ENCODE measurements at regions not wholly inside any gene's neighbourhood (a gene's known extent, or its start where the extent isn't known, plus 50 kb on each side); places are given as distances from the start of the nearest gene placed in this dataset.

DNA sequence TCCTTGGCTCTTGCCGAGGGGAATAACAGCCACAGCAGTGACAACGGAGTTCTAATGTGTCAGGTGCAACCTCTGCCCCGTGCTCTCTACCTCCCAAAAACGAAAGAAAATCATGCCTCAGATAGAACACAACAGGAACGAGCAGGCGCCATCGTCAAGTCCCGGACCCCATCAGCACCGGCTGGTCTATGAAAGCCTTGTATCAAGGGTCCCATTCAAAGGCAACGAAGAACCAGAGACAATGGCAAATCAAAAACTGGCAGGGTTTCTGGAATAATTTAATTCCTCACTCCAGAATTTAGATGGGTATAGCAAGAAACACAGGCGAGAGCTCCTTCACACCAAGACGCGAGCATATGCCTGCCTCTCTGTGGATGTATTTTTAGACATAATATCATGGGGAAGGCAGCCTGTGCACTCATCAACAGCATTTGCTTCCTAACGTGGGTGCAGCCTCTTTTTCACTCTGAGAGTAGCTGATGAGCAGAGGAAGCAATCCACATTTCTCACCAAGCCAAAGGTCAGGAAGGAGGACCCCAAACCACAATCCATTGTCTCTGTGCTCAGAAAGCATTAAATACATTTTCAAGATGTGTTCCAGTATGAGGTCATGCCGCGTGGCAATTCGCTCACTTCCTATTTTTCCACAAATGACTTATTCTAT lies 193.4 kb upstream of the BLID start:
- DNase-seq: no peak

GRCh38 chr11:122308226-122308625 lies 192.2 kb upstream of the BLID start:
- DNase-seq: no peak

DNA sequence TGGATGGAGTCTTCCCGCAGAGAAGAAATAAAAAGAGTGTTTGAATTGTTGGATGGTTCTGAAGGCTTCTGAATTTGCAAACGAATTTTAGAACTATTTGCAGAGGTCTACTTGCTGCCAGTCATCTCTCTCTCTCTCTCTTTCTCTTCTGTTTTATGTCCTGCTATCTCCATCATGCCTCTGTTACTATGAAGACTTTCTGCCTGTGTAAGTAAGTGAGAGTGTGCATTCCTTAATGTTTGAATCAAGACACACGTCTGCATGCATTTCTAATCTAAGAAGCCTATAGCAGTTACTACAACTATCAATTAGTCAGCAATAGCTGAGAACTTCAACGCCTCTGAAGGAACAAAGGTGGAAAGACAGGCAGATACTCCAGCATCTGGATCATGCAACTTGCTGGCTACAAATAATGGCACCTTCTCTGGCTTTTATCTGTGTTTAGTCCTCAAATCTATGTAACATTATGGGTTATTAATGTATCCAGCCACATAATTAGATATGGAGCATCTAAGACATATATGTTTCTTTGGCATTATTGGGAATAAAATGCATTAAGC lies 191.5 kb upstream of the BLID start:
- no peak for DNase-seq

DNA sequence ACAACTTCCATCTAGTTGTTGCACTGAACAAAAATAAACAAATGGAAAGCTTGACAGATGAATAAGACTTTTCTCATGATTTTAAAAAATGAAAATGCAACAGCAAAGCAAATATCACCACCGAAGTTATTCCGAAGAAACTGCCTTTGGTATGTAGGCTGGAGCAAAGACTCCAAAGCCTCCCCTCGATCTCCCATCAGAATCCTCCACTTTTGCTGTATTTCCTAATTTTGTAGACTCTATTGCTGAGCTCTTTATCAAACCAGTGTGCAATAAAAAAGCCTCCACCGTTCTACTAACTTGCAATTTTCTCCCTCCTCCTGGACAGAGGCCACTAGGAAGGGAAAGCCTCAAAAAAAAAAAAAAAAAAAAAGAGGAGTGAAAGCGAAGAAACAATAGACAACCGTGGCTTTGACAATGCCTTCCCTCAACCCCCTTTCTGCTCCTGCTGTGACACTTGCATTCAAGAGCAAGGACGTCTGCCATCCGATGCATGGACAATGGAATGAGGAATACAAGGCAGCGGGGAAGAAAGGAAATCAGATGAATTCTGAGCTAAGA lies 190.9 kb upstream of the BLID start:
- DNase-seq: no peak

GRCh38 chr11:122305426-122306320 lies 189.7 kb upstream of the BLID start:
- no peak for DNase-seq

GRCh38 chr11:122304973-122305372 lies 189.0 kb upstream of the BLID start:
- no peak for DNase-seq

GRCh38 chr11:122304306-122304705 lies 188.3 kb upstream of the BLID start:
- no peak for DNase-seq

DNA sequence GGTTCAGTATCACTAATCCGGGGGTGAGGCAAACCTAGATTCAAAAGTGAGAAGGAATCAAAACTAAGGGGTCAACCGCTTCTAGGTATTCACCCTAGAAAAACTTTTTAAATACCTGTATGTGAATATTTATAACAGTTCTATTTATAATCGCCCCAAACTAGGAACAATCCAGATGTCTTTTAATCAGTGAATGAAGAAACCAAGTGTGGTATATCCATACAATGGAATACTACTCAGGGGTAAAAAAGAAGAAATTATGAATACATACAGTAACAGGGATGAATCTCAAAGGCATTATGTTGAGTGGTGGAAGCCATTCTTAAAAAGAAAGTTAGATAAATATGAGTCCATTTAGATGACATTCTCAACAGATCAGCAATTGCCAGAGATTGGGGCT lies 178.0 kb upstream of the BLID start:
- DNase-seq: no peak

- DNase-seq: no peak
Observed at GRCh38 chr11:122293296-122294023, 177.4 kb upstream of the BLID start.

DNA sequence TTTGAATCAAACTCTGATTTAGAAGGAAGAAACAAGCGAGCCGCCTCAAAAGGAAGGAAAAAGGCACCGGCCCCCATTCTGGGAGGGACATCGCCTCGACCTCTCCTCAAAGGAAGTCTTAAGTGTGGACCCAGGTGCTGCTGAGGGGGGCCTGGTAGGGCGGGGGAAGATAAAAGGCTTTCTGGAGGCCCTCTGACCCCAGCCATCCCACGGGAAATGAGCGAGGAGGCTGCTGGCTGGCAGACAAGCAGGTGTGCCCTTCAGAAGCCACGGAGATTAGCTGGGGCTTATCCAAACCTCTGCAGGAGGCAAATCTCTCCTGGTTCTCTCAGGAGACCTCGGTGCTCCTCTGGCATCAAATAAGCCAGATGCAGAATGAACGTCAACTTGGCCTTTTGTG lies 171.4 kb upstream of the BLID start:
- DNase-seq: no peak

DNA sequence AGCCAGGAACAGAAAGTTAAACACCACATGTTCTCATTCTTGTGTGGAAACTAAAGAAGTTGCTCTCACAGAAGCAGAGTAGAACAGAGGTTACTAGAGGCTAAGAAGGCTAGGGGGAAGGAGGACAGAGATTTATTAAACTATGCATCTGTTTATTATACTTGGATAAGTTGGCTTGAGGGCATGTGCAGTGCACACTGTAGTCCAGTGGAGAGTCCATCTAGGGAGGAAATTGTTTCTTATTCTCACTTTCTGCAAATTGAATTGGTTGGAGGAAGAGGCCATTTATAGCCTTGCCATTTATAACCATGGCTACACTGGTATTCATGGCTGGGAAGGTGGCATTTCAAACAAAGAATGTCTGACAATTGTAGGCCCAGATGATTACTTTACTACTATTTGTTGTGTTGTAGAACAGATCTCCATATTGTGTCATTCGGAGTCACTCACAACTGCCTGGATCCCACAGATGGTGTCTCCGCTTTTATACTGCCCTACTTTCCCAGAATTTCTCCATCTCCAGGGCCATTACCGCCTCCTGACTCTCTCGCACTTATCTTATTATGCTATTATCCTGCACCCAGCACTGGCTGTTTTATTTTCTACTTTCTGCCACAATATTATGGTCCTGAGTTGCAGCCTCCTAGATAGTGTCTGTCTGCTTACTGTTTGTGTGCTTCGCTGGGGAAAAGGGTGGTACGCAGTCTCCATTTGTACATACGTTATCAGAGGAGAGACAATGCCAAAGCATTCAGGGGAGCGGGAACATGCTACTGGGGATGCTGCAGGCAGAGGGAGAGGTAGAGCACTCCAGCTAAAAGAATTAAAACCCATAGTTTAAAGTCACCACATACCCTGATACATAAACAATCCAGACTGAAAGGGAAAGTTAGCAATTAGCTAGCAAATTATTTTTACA lies 169.3 kb upstream of the BLID start:
- no peak for DNase-seq

DNA sequence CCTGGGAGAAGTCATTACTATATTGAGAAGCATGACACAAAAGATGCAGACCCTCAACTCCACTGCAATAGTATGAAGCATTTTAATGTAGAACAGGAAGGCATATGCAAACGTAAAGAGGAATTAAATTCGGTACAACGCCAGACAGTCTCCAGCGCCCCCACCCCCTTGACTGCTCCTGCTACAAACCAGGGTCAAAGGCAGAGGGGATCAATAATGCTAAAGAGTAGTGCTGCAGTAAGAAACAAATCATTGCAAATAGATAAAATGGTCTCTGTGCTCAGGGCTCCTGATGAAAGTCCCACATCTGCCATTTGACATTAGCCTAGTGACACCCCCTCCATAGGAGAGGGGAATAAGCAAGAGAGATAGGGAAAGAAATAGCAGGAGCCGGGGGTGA lies 164.9 kb upstream of the BLID start:
- no peak for DNase-seq

DNA sequence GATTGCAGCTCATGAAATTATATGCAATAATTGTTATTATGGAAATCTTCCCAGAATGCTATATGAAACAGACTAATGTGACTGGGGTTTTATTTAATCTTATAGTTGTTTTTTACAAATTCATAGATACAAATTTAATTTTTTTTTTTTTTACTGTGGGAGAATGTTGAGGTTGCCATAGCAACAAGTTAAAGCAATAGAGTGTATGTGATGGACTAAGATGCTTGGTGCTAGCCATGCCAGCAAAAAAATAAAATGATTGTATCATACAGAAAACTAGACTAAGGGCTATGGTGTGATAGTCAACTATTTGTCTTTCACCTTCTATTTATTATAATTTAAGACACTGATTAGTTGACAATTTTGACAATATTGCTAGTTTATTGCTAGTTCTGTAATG lies 163.2 kb upstream of the BLID start:
- DNase-seq: no peak

GRCh38 chr11:122277493-122277892 lies 161.5 kb upstream of the BLID start:
- no peak for DNase-seq

GRCh38 chr11:122276221-122276620 lies 160.2 kb upstream of the BLID start:
- no peak for DNase-seq

GRCh38 chr11:122275508-122275907 lies 159.5 kb upstream of the BLID start:
- DNase-seq: no peak

DNA sequence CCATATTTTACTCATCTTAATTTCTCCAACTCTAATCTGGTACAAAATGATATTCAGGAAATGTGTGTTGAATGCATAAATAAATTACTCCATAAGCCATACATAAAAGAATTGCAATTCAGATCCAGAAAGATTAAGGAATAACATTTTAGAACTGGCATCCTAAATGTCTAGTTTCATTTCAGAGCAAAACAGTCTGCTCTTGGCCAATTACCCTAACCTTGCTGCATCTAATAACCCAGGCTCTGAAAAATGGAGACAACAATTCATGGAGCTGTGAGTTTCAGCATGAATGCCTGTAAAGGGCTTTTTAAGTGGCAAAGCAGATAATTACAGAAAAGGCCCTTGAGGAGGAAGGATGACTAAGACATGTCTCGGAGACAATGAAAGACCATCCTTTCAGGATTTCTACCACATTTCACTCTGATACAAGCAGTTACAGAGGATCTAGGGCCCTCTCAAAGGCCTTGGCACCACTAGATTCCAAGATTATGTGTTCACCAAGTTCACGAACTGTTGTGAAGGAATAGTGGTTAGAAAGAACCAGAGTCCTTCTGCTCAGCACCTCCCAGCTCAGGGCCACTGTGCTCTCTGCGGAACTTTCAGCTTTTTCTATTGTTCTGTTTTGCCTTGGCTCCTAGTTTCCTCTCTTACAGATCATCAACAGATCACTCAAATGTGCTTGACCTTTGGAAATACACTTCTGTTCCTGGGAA lies 157.6 kb upstream of the BLID start:
- DNase-seq: no peak

- no peak for DNase-seq
Observed at GRCh38 chr11:122271745-122272144, 155.7 kb upstream of the BLID start.

GRCh38 chr11:122271137-122271536 lies 155.1 kb upstream of the BLID start:
- no peak for DNase-seq

- no peak for DNase-seq
Observed at GRCh38 chr11:122270535-122270934, 154.5 kb upstream of the BLID start.

- no peak for DNase-seq
Observed at GRCh38 chr11:122269824-122270223, 153.8 kb upstream of the BLID start.
